Transverse colon (tissue), 4 donors: ENCODE measurements at regions not wholly inside any gene's neighbourhood (a gene's known extent, or its start where the extent isn't known, plus 50 kb on each side); places are given as distances from the start of the nearest gene placed in this dataset.

Experiments
- DNase-seq: peaks from one replicate; pipeline ENCODE4 v3.0.0-alpha.2; 2019
- H3K27ac ChIP-seq, 4 donors: fragments of 200-600 bp; sonication (generic); 2 replicates each; pipeline ENCODE4 v1.5.1; 2016 to 2018; ENCODE audit warnings: inconsistent platforms in 4 of 4
- H3K27me3 ChIP-seq: fragments of 200-600 bp; sonication (generic); 2 replicates; pipeline ENCODE4 v1.5.1; 2017; ENCODE audit warnings: inconsistent platforms
- H3K36me3 ChIP-seq, 4 donors: fragments of 200-600 bp; sonication (generic); 2 replicates each; pipeline ENCODE4 v1.5.1; 2017 to 2019; ENCODE audit warnings: inconsistent platforms in 4 of 4
- H3K4me1 ChIP-seq, 4 donors: fragments of 200-600 bp; sonication (generic); 2 replicates each; pipeline ENCODE4 v1.5.1; 2017 to 2020; ENCODE audit warnings: inconsistent platforms in 4 of 4
- H3K4me3 ChIP-seq, 4 donors: fragments of 200-600 bp; sonication (generic); 1 replicate in 1 of 4; 2 replicates in 3 of 4; pipeline versions ENCODE4 v1.5.1 to v1.6.1; 2017 to 2019; ENCODE audit warnings: inconsistent platforms in 4 of 4
- H3K9me3 ChIP-seq, 2 donors: fragments of 200-600 bp; sonication (generic); 2 replicates each; pipeline ENCODE4 v1.5.1; 2017 to 2019; ENCODE audit warnings: inconsistent platforms in 2 of 2
- EP300 ChIP-seq: sonication (generic); formaldehyde crosslinking; IDR thresholded peaks from one replicate; pipeline ENCODE4 v1.6.1; 2017; ENCODE audit warnings: antibody characterized with exemption, low read depth
- POLR2A ChIP-seq: fragments of 450-650 bp; IDR thresholded peaks from one replicate; pipeline ENCODE4 v1.6.1; 2016; ENCODE audit warnings: antibody characterized with exemption, mild to moderate bottlenecking, moderate library complexity
- POLR2AphosphoS5 ChIP-seq, 3 donors: sonication (generic); formaldehyde crosslinking; IDR thresholded peaks; one replicate each; pipeline ENCODE4 v1.6.1; 2016; ENCODE audit warnings: antibody characterized with exemption in 3 of 3
- WGBS, 2 donors: methylation state at CpG; one replicate each; pipeline ENCODE4 v1.1.5; 2018; ENCODE audit warnings: low coverage in 1 of 2; 5-methylcytosine and 5-hydroxymethylcytosine counted together
- in situ Hi-C, 4 donors: fragments of 200-750 bp; cut with MboI; loops; one replicate each; pipeline versions ENCODE4 v1.15.0 to v1.15.1; 2017; ENCODE audit warnings: low sequenced_read_pairs in 3 of 4, low pct_ligation_motif_present in 1 of 4, low pct_unique_long_range_greater_than_20kb in 1 of 4
- intact Hi-C: fragments of 100-400 bp; cut with DNase I; formaldehyde crosslinking; loops from one replicate; pipeline ENCODE4 v1.15.1; 2023; ENCODE audit warnings: low total_unique reads
- TF ChIP-seq, protein P1 (sequence below), 5 experiments: fragments of 200-600 bp in 3 of 5; fragments of 450-650 bp in 2 of 5; sonication (generic) in 3 of 5; IDR thresholded peaks; 1 replicate in 2 of 5; 2 replicates in 3 of 5; pipeline ENCODE4 v1.5.1; 2016 to 2017; ENCODE audit warnings: antibody characterized with exemption in 5 of 5, inconsistent platforms in 3 of 5, mild to moderate bottlenecking in 2 of 5, moderate library complexity in 1 of 5

DNA sequence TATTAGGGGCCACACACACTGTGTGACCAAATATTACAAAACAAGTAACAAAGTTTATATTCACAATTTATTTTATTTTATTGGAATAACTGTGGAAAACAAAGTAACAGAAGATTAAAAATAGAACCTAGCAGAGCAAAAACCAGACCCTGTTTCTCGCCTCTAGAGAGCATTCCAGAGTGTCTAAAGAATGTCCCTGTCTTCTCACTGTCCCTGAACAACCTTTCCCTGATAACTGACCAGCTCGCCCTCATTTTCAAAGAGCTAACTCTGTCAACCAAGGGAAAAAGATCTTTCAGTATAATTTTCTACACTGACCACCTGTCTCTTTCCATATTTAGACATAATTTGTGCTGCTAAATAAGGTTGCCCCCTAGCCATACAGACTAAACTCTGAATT, 646.9 kb downstream of the USP25 start:
- DNase-seq: no peak
- Histone ChIP-seq H3K9me3 (no peaks in the 10 kb centered on the region), H3K4me3 (no peak overlapping the region), H3K4me1 (peaks cover 0 to 6% (median 0%) of the 10 kb centered on the region in 4 donors), H3K27me3 (no peaks in the 10 kb centered on the region), H3K36me3 (no peaks in the 10 kb centered on the region), H3K27ac (peak overlapping the region; percentile 12 to 54 (median 40))
- no peak for TF ChIP-seq POLR2AphosphoS5 (IDR thresholded peaks at IDR 0.05)
- no peak for TF ChIP-seq POLR2A
- intact Hi-C loops: no loop called here
- WGBS, 2 donors: 50 to 58% methylated on average over 1 to 2 of the region's 2 CpGs
- in situ Hi-C loops: no loop called here

DNA sequence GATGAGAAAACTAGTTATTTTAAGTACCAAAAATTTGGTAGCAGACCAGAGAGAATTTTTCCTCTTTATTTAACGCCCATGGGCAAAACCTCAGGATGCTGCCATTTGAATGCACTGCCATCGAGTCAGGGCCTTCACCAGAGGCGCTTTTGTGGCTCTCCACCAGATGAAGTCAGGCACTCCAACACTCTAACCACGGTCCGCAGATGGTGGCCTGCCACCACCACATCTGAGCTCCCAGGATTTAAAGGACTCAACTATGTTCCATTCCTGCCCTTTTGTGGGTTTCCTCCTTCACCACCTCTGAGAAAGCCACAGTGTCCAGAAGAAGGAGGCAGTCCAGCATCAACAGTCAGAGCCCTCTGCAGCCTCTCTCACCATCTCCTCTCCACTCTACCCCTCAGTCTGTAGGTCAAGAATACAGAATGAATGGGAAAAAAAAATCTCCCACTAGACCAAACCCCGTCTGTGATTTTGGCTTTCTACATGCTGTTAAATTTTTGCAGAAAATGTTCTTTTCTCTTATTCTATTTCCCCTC, 647.4 kb downstream of the USP25 start:
- Histone ChIP-seq H3K36me3 (no peaks in the 10 kb centered on the region), H3K9me3 (no peaks in the 10 kb centered on the region), H3K4me3 (no peak overlapping the region), H3K27ac (peak overlapping the region; percentile 12 to 54 (median 40)), H3K4me1 (peaks cover 0 to 6% (median 0%) of the 10 kb centered on the region in 4 donors), H3K27me3 (no peaks in the 10 kb centered on the region)
- intact Hi-C loops (no loop called here), in situ Hi-C loops (no loop called here)
- WGBS, 2 donors: 60 to 76% methylated on average over 1 to 6 of the region's 6 CpGs
- no peak for DNase-seq
- TF ChIP-seq EP300: no peak
- no peak for TF ChIP-seq POLR2AphosphoS5 (IDR thresholded peaks at IDR 0.05)
- no peak for TF ChIP-seq POLR2A
- TF ChIP-seq, protein P1, sequence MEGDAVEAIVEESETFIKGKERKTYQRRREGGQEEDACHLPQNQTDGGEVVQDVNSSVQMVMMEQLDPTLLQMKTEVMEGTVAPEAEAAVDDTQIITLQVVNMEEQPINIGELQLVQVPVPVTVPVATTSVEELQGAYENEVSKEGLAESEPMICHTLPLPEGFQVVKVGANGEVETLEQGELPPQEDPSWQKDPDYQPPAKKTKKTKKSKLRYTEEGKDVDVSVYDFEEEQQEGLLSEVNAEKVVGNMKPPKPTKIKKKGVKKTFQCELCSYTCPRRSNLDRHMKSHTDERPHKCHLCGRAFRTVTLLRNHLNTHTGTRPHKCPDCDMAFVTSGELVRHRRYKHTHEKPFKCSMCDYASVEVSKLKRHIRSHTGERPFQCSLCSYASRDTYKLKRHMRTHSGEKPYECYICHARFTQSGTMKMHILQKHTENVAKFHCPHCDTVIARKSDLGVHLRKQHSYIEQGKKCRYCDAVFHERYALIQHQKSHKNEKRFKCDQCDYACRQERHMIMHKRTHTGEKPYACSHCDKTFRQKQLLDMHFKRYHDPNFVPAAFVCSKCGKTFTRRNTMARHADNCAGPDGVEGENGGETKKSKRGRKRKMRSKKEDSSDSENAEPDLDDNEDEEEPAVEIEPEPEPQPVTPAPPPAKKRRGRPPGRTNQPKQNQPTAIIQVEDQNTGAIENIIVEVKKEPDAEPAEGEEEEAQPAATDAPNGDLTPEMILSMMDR (IDR thresholded peaks at IDR 0.05): no peak

DNA sequence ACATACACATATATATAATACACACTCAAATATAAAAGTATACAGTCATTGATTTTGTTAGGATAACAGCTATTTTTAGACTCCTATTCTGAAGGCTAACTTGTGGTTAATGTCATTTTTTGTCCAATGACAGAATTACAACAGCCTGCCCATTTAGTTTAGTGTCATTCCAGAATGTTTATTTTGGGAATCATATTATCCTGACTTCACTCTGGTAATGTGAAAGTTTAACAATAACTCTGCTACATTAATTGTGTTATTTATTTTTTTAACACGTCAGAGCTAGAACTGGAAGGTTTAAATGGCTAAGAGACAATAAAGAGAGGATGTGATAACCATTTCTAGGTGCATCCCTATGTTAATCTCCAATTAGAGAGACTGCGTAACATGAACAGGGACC, 648.1 kb downstream of the USP25 start:
- Histone ChIP-seq H3K4me1 (peaks cover 0 to 6% (median 0%) of the 10 kb centered on the region in 4 donors), H3K27me3 (no peaks in the 10 kb centered on the region), H3K36me3 (no peaks in the 10 kb centered on the region), H3K27ac (peak overlapping the region in 1 of 4 donors; percentile 54), H3K9me3 (no peaks in the 10 kb centered on the region), H3K4me3 (no peak overlapping the region)
- intact Hi-C loops: no loop called here
- in situ Hi-C loops: no loop called here
- TF ChIP-seq POLR2A (no peak), EP300 (no peak), POLR2AphosphoS5 (IDR thresholded peaks at IDR 0.05) (no peak)
- TF ChIP-seq, protein P1 (IDR thresholded peaks at IDR 0.05): no peak
- WGBS, 2 donors: 61 to 68% methylated on average over 2 of the region's 2 CpGs
- DNase-seq: no peak

DNA sequence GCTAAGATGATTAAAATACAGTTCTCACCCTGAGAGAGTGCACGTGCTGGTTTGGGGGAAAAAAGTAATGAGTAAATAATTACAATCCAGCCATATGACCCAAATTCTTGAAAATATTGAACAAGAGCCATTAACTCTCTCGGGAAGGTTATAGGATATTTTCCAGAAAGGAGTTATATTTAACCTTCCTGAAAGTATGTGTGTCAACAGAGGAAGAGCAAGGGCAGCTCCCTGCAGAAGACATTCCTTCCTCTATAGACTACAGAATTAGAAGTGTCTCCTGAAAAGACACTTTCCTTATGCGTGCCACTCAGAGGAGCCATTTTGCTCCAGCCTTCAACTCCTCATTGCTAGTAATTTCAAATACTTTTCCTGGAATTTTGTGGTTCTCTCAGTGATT, 648.7 kb downstream of the USP25 start:
- DNase-seq: no peak
- in situ Hi-C loops: no loop called here
- Histone ChIP-seq H3K36me3 (no peaks in the 10 kb centered on the region), H3K4me1 (peaks cover 0 to 6% (median 0%) of the 10 kb centered on the region in 4 donors), H3K27ac (no peak overlapping the region), H3K9me3 (no peaks in the 10 kb centered on the region), H3K27me3 (no peaks in the 10 kb centered on the region), H3K4me3 (no peak overlapping the region)
- intact Hi-C loops: no loop called here
- 45 to 49% methylated on average over 3 of the region's 3 CpGs for WGBS, 2 donors
- TF ChIP-seq POLR2A (no peak), EP300 (no peak), POLR2AphosphoS5 (IDR thresholded peaks at IDR 0.05) (no peak)
- TF ChIP-seq, protein P1 (IDR thresholded peaks at IDR 0.05): no peak

DNA sequence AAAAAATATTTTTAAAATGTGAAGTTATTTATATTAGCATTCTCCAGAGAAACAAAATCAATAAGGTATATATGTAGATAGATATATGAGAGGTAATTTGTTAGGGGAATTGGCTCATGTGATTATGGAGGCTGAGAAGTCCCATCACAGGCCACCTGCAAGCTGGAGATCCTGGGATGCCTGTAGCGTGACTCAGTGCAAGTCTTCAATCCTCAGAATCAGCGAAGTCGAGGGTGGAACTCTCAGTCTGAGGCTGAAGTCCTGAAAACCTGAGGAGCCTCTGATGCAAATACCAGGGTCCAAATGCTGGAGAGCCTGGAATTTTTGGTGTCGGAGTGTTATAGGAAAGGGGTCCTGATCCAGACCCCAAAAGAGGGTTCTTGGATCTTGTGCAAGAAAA, 658.5 kb downstream of the USP25 start:
- no peak for TF ChIP-seq POLR2A
- no peak for TF ChIP-seq POLR2AphosphoS5 (IDR thresholded peaks at IDR 0.05)
- H3K4me3 ChIP-seq: no peak overlapping the region
- DNase-seq: no peak
- intact Hi-C loops: no loop called here
- in situ Hi-C loops: no loop called here
- WGBS, 2 donors: 89 to 92% methylated on average over 4 of the region's 4 CpGs
- H3K27me3 ChIP-seq: no peaks in the 10 kb centered on the region
- H3K9me3 ChIP-seq: no peaks in the 10 kb centered on the region
- H3K27ac ChIP-seq: no peak overlapping the region
- H3K4me1 ChIP-seq: no peaks in the 10 kb centered on the region
- H3K36me3 ChIP-seq: no peaks in the 10 kb centered on the region
